Gastrocnemius medialis (tissue), 4 donors: ENCODE measurements at regions not wholly inside any gene's neighbourhood (a gene's known extent, or its start where the extent isn't known, plus 50 kb on each side); places are given as distances from the start of the nearest gene placed in this dataset.
"Not testable (repeated sequence)": the region's sequence is repeated elsewhere in the genome, so short reads cannot be mapped to it uniquely, and the experiment has no call there.

Experiments used
- POLR2A ChIP-seq, 2 donors: fragments of 450-650 bp; IDR thresholded peaks; one replicate each; pipeline ENCODE4 v1.6.1; 2017; ENCODE audit warnings: antibody characterized with exemption in 2 of 2, mild to moderate bottlenecking in 2 of 2, moderate library complexity in 2 of 2
- TF ChIP-seq, protein P1 (sequence below), 5 experiments: fragments of 450-650 bp in 3 of 5; fragments of 200-600 bp in 2 of 5; sonication (generic) in 2 of 5; IDR thresholded peaks in 4 of 5; conservative IDR thresholded peaks in 1 of 5; 1 replicate in 4 of 5; 2 replicates in 1 of 5; pipeline ENCODE4 v1.5.1; 2016 to 2019; ENCODE audit warnings: antibody characterized with exemption in 5 of 5, mild to moderate bottlenecking in 3 of 5, moderate library complexity in 3 of 5

DNA sequence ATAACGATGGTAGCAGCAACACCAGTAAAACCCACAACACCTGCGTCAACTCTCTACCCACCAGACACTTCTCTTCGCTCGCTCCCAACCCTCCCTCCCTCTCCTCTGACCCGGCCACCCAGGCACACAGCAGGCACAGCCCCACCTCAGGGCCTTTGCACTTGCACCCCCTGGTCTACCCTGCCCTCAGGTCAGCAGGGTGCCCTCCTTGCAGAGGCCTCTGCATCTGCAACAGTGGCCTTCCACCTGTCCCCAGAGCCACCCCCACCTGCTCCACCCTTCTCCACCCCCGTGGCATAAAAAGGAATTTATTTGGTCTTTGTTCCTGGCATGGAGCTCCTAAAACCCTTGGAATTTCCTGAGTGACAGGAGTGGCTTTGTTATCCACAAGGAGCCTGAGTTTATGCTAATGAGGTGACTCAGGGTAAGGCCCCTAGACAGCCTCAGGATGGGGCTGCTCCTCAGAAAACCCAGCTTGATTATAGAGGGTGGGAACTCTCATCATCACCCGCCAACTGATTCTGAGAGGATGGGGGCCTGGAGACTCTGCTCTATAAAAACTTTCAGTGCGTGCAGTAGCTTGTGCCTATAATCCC lies 88.1 kb downstream of the KCNJ18 start:
- TF ChIP-seq, protein P1, sequence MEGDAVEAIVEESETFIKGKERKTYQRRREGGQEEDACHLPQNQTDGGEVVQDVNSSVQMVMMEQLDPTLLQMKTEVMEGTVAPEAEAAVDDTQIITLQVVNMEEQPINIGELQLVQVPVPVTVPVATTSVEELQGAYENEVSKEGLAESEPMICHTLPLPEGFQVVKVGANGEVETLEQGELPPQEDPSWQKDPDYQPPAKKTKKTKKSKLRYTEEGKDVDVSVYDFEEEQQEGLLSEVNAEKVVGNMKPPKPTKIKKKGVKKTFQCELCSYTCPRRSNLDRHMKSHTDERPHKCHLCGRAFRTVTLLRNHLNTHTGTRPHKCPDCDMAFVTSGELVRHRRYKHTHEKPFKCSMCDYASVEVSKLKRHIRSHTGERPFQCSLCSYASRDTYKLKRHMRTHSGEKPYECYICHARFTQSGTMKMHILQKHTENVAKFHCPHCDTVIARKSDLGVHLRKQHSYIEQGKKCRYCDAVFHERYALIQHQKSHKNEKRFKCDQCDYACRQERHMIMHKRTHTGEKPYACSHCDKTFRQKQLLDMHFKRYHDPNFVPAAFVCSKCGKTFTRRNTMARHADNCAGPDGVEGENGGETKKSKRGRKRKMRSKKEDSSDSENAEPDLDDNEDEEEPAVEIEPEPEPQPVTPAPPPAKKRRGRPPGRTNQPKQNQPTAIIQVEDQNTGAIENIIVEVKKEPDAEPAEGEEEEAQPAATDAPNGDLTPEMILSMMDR (IDR thresholded peaks at IDR 0.05 in 4 of 5, conservative IDR thresholded peaks at IDR 0.05 in 1 of 5) = not testable (repeated sequence)
- not testable (repeated sequence) for TF ChIP-seq POLR2A (IDR thresholded peaks at IDR 0.05)
